ENCODE measurements at regions not wholly inside any gene's neighbourhood (a gene's known extent, or its start where the extent isn't known, plus 50 kb on each side); places are given as distances from the start of the nearest gene placed in this dataset.

GRCh38 chr7:81211204-81211933, 292.5 kb upstream of the SEMA3C start:
- H3K4me3 ChIP-seq (ENCODE audit: low read depth, low read length), result no peak overlapping the region
- TF ChIP-seq CTCF (IDR thresholded peaks at IDR 0.05; ENCODE audit: borderline replicate concordance, insufficient read depth, low read depth, low read length), result no peak

DNA sequence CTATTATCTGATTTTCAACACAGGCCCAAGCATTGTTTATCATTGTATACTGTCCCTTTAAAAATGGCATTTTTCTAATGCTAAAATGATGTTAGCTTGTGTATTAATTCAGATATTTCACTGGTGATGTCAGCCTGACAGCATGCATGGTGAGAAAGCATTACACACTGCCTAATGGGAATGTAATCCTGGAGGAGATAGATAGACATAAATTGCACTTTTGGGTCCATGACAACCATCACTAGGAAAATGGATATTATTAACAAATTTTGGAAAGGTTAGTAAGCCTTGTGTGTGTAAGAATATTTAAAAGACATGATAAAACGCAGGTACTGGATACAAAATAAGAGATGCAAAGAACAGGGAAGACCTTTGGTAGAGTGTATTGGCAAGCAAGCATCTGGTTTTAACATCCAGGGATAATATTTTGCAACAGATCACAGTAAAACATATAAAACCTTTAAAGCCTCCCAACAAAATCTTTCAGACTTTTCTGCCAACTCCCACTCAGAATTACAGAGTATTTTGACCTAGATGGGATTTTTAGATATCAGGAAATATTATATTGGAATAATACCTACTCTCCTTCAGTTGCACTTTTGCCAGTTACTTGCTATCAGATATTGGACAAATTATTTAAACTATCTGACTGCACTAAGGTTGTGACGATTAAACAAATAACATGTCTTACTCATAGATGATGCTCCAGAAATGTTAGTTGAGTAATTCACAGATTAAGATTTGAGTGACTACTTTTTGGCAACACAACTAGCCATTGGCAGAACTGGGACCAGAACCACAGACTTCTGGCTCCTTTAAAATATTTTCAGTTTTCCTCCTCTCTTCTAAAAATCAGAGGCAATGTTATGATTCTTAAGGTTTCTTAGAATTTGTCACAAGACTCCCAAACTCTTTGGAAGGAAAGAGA, 291.6 kb upstream of the SEMA3C start:
- H3K4me3 ChIP-seq (ENCODE audit: low read depth, low read length), result no peak overlapping the region
- TF ChIP-seq CTCF (IDR thresholded peaks at IDR 0.05; ENCODE audit: borderline replicate concordance, insufficient read depth, low read depth, low read length), result no peak

- H3K4me3 ChIP-seq (ENCODE audit: low read depth, low read length), result no peak overlapping the region
- TF ChIP-seq CTCF (IDR thresholded peaks at IDR 0.05; ENCODE audit: borderline replicate concordance, insufficient read depth, low read depth, low read length), result no peak
Observed at GRCh38 chr7:81209059-81209458, 290.2 kb upstream of the SEMA3C start.

- TF ChIP-seq CTCF (IDR thresholded peaks at IDR 0.05; ENCODE audit: borderline replicate concordance, insufficient read depth, low read depth, low read length), result no peak
- H3K4me3 ChIP-seq (ENCODE audit: low read depth, low read length), result no peak overlapping the region
Observed at GRCh38 chr7:81207801-81208200, 288.9 kb upstream of the SEMA3C start.

- no peak for TF ChIP-seq CTCF (IDR thresholded peaks at IDR 0.05; ENCODE audit: borderline replicate concordance, insufficient read depth, low read depth, low read length)
- no peak overlapping the region for H3K4me3 ChIP-seq (ENCODE audit: low read depth, low read length)
Observed at GRCh38 chr7:81206667-81207360, 288.0 kb upstream of the SEMA3C start.

DNA sequence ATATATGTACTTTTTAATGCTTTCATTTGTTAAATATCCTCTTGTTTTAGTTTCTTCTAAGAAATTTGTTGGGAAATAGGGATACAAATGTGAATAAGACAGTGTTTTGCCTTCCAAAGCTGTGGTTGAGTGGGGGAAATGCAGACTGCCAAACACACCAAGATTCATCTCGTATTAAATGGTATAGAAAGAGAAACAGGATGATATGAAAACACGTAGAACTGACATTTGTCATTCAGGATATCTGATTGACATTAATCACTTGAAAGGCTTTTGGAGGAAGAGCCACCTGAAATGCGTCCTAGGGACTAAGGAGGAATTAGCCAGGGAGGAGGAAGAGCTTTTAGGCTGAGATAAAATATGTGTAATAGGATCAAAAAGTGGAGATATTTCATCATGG, 287.4 kb upstream of the SEMA3C start:
- TF ChIP-seq CTCF (IDR thresholded peaks at IDR 0.05; ENCODE audit: borderline replicate concordance, insufficient read depth, low read depth, low read length), result no peak
- H3K4me3 ChIP-seq (ENCODE audit: low read depth, low read length), result no peak overlapping the region

Data from GM12875 (cell line).